ENCODE measurements at regions not wholly inside any gene's neighbourhood (a gene's known extent, or its start where the extent isn't known, plus 50 kb on each side); places are given as distances from the start of the nearest gene placed in this dataset.

DNA sequence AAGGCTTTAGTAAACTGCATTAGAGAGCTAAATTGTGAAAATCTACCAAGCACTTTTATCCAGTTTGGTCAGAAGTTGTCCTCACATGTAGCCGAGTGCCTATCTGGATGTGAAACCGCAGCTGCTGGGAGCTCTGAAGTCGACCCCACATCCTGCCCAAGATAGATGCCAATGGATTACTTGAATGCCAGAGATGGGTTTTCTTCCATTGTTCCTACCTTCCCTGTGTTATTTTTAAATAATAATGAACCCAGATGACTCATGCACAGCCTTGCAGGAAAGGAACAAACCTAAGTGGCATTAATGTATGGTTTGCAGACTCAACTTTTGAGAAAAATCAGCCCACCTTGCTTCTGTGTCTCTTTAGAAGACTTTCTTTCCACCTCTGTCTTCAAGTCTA, 408.5 kb downstream of the FBXO15 start:
- Mint-ChIP-seq H3K4me1 (ENCODE audit: low read depth) (peaks cover 56% of the 10 kb centered on the region), H3K9me3 (no peaks in the 10 kb centered on the region), H3K4me3 (no peak overlapping the region), H3K36me3 (ENCODE audit: low read depth) (no peaks in the 10 kb centered on the region), H3K27ac (no peak overlapping the region), H3K27me3 (ENCODE audit: insufficient read depth) (peaks cover 1% of the 10 kb centered on the region; the same call in 1 of the 2 replicates)
- DNase-seq, result no peak
- no peak for TF ChIP-seq CTCF (IDR thresholded peaks at IDR 0.05)

- Mint-ChIP-seq H3K4me3 (no peak overlapping the region), H3K36me3 (ENCODE audit: low read depth) (no peaks in the 10 kb centered on the region), H3K27ac (no peak overlapping the region), H3K27me3 (ENCODE audit: insufficient read depth) (peaks cover 1% of the 10 kb centered on the region; the same call in 1 of the 2 replicates), H3K9me3 (no peaks in the 10 kb centered on the region), H3K4me1 (ENCODE audit: low read depth) (peaks cover 48% of the 10 kb centered on the region)
- no peak for DNase-seq
- no peak for TF ChIP-seq CTCF (IDR thresholded peaks at IDR 0.05)
These were observed 409.6 kb downstream of the FBXO15 start for GRCh38 chr18:73737990-73738389.

GRCh38 chr18:73735836-73736235, 411.8 kb downstream of the FBXO15 start:
- Mint-ChIP-seq H3K4me1 (ENCODE audit: low read depth) (peaks cover 26% of the 10 kb centered on the region), H3K4me3 (no peak overlapping the region), H3K36me3 (ENCODE audit: low read depth) (peaks cover 7% of the 10 kb centered on the region), H3K9me3 (peaks cover 3% of the 10 kb centered on the region), H3K27me3 (ENCODE audit: insufficient read depth) (peaks cover 1% of the 10 kb centered on the region; the same call in 1 of the 2 replicates), H3K27ac (no peak overlapping the region)
- no peak for TF ChIP-seq CTCF (IDR thresholded peaks at IDR 0.05)
- no peak for DNase-seq

DNA sequence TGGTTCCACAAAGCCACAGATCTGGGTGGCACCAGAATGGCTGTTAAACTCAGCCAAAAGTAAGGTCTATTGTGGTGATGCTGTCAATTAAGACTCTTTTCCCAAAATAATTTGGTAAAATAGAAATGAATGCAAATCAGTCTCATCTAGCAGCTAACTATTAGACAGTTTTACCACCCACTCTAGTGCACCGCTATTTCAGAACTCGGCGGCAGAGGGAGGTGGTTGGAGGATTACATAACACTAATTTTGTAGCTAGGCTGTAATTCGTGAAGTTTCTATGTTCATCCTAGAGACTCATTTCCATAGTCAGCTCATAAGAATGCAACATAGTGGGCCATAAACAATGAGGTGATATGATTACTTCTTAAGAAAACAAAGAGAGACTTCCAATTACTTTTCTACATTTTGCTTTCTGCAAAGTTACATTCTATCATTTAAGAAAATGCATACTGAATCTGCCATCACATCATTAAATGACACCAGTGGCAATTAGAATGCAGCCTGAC, 413.8 kb downstream of the FBXO15 start:
- TF ChIP-seq CTCF (IDR thresholded peaks at IDR 0.05), result no peak
- peaks cover 9% of the 10 kb centered on the region for H3K36me3 Mint-ChIP-seq (ENCODE audit: low read depth)
- H3K4me1 Mint-ChIP-seq (ENCODE audit: low read depth), result peaks cover 11% of the 10 kb centered on the region
- H3K4me3 Mint-ChIP-seq, result no peak overlapping the region
- peaks cover 11% of the 10 kb centered on the region for H3K9me3 Mint-ChIP-seq
- no peak for DNase-seq
- H3K27me3 Mint-ChIP-seq (ENCODE audit: insufficient read depth), result peaks cover 5% of the 10 kb centered on the region; the same call in 1 of the 2 replicates
- no peak overlapping the region for H3K27ac Mint-ChIP-seq

DNA sequence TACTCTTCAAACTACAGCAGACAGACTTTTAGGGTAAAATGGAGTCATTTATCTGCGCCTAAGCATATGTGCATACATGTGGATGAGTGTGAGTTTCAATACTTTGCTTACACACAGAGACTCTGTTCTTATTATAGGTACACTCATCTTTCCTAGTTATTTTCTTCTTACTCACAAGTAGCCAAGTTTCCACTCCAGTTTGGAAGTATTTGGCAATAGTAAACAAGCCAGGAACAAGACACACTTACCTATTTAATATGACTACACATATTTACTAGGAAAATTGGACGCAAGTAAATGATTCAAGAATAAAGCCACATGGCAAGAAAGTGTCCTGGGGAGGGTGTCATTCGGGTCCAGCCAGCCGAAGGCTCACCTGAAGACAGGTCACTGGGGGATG, 414.3 kb downstream of the FBXO15 start:
- Mint-ChIP-seq H3K4me3 (no peak overlapping the region), H3K27me3 (ENCODE audit: insufficient read depth) (peaks cover 5% of the 10 kb centered on the region; the same call in 1 of the 2 replicates), H3K4me1 (ENCODE audit: low read depth) (peaks cover 6% of the 10 kb centered on the region), H3K36me3 (ENCODE audit: low read depth) (peaks cover 9% of the 10 kb centered on the region), H3K9me3 (peaks cover 11% of the 10 kb centered on the region), H3K27ac (no peak overlapping the region)
- no peak for DNase-seq
- no peak for TF ChIP-seq CTCF (IDR thresholded peaks at IDR 0.05)

DNA sequence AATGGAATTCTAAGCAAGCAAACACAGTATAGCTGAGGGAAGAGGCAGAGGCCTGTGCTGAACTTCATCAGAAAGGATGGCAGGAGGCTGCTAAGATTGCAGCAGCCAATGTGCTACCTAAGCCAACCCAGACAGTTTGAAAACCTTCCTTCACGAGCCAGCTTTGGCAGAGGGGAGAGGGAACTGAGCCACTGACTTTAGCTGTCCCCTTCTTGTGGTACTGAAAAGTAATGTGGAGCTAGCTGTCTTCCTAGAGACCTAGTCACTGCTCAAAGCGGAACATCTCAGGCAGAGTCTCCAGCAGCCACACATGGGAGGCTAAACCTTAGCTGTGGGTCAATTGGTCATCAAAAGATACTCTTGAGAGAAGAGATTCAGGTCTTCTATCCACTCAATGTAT, 419.0 kb downstream of the FBXO15 start:
- peaks cover 3% of the 10 kb centered on the region; the same call in 1 of the 2 replicates for H3K27me3 Mint-ChIP-seq (ENCODE audit: insufficient read depth)
- no peak for TF ChIP-seq CTCF (IDR thresholded peaks at IDR 0.05)
- H3K27ac Mint-ChIP-seq, result no peak overlapping the region
- H3K9me3 Mint-ChIP-seq, result peaks cover 11% of the 10 kb centered on the region
- H3K4me1 Mint-ChIP-seq (ENCODE audit: low read depth), result no peaks in the 10 kb centered on the region
- no peak overlapping the region for H3K4me3 Mint-ChIP-seq
- H3K36me3 Mint-ChIP-seq (ENCODE audit: low read depth), result peaks cover 9% of the 10 kb centered on the region
- no peak for DNase-seq

Measured in HFFc6 (cell line).